HG03060 (cell line): ENCODE measurements at regions not wholly inside any gene's neighbourhood (a gene's known extent, or its start where the extent isn't known, plus 50 kb on each side); places are given as distances from the start of the nearest gene placed in this dataset.

Experiments used
- ATAC-seq: cut with Tn5 transposase; IDR thresholded peaks from one replicate; pipeline ENCODE4 v1.9.1; 2021; ENCODE audit warnings: low read depth, moderate number of reproducible peaks; ENCODE audit not compliant: unreplicated experiment

DNA sequence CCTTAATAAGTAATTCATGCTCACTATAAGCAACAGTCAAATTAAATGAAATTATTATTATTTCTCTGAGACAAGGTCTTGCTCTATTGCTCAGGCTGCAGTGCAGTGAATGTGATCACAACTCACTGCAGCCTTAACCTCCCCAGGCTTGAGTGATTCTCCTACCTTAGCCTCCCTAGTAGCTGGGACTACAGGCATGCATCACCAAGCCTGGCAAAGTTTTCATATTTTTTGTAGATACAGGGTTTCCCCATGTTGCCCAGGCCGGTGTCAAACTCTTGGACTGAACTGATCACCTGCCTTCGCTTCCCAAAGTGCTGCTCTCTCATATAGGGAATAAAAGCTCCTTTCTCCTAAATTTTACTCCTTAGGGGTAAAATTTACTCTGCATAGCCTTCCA lies 74.9 kb upstream of the GAREM1 start:
- ATAC-seq, result no peak

DNA sequence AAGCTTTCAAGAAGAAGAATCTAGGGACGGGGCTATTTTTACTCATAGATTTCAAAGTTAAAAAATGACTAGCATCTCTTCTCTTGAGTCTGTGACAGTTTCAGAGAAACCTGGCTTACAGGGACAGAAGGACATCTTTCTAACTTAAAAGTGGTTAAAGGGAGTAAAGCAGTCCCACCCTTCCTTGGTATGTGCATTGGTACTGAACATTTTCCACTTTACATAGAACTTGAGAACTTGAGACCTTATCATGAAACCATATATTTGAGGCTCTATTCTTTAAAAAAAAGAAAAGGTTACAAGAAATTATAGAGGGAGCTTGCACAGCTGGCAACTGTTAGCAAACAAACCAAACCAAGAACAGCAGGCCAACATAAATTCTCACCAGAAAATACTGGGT lies 73.4 kb upstream of the GAREM1 start:
- no peak for ATAC-seq

DNA sequence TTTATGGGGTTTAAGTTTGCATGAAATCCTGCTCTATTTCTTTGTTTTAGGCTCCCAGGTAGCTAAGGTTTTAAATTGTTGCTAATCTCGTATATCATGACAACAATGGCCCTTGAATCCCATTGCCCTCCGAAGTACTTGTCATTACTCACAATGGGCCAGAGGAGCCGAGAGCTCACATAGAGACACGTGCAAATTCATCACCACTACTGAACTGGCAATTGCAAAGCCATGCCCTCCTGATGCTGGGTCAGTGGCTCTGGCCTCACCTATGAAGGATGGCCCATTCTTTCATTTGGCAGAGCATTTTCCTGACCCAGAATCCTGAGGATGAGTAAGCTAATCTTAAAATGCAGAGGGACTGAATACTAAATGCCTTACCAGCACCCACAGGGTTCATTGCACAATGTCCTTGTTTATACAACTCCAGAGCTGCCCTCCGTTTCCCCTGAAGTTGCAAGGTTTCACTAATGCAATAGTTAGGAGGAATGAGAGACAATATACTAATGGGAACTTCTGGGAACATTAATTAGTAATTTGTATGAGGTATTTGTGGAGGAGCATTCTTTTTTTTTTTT lies 71.6 kb upstream of the GAREM1 start:
- no peak for ATAC-seq

DNA sequence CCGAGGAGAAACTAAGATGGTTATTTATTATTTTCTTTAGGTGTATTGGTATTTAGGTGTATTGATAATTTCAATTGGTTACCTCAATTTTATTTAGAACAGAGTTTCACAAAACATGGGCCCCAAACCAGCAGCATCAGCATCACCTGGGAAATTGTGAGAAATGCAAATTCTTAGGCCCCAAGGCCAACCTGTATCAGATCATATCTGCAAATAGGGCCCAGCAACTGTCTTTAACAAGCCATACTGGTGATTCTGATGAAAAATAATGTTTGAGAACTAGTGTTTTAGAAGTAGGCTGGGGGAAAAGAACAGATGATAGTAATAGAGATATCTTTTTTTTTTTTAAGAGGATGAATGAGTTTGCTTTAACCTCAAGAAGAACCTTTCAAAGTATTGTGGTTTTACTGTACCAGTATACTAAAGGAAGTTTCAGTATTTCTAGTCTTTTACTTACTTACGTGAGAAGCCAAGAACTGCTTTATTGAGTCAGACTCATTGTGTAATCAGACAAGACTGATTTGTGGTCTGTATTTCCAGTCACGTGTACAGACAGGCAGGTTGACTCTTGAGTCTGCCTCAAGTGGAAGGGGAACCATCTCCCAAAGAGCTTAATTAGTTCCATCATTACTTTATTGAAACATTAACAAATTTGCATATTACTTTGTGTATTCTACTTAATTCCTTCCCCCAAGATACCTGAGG lies 60.4 kb upstream of the GAREM1 start:
- ATAC-seq, result peak; percentile 99

GRCh38 chr18:32529722-32530420 lies 59.2 kb upstream of the GAREM1 start:
- no peak for ATAC-seq

GRCh38 chr18:32520771-32521170 lies 50.1 kb upstream of the GAREM1 start:
- no peak for ATAC-seq
